Endothelial cell of umbilical vein (primary cell): ENCODE measurements at regions not wholly inside any gene's neighbourhood (a gene's known extent, or its start where the extent isn't known, plus 50 kb on each side); places are given as distances from the start of the nearest gene placed in this dataset.

Experiments used
- BruUV-seq: library from RNA; stranded (reverse); fragments of 400-500 nt; replicated peaks from 2 replicates; lab custom pipeline; 2021; lab: Mats Ljungman, UMichigan
- CTCF ChIA-PET: fragments of 300-600, 350-600 bp; sonication (Branson Sonifier 250); formaldehyde crosslinking; loops from one replicate; lab custom pipeline; 2021; ENCODE audit warnings: antibody characterized with exemption, inconsistent platforms; lab: Charles Lee
- POLR2A ChIA-PET: fragments of 300-600, 350-600 bp; sonication (Branson Sonifier 250); formaldehyde crosslinking; loops from one replicate; lab custom pipeline; 2021; ENCODE audit warnings: antibody characterized with exemption, inconsistent platforms; lab: Charles Lee
- DNase-seq: peaks from one replicate; pipeline ENCODE4 v3.0.0-alpha.2; 2011; ENCODE audit warnings: low read depth, low spot score
- FAIRE-seq: peaks from 2 replicates; lab custom pipeline; 2011; peaks lifted over from hg19 to GRCh38; lab: Jason Lieb, UNC
- H2AFZ ChIP-seq: 2 replicates; pipeline ENCODE4 v1.6.0; 2012; ENCODE audit warnings: low read depth, low read length, control low read depth, inconsistent platforms
- H3K27ac ChIP-seq: 2 replicates; pipeline ENCODE4 v1.5.1; 2011; ENCODE audit warnings: low read depth, mild to moderate bottlenecking, control low read depth, low read length, moderate library complexity; ENCODE audit not compliant: insufficient read depth
- H3K27me3 ChIP-seq, 2 experiments: 2 replicates each; pipeline versions ENCODE4 v1.6.0 to v1.6.1; 2011; ENCODE audit warnings: low read length in 2 of 2, mixed read lengths in 1 of 2; ENCODE audit not compliant: control insufficient read depth in 2 of 2, insufficient read depth in 2 of 2
- H3K36me3 ChIP-seq, 2 experiments: 2 replicates in 1 of 2; 3 replicates in 1 of 2; pipeline ENCODE4 v1.5.1; 2011; ENCODE audit warnings: low read length in 2 of 2, mild to moderate bottlenecking in 1 of 2, moderate library complexity in 1 of 2; ENCODE audit not compliant: control insufficient read depth in 2 of 2, insufficient read depth in 2 of 2; ENCODE audit errors: extremely low read depth in 1 of 2
- H3K4me1 ChIP-seq: 3 replicates; pipeline ENCODE4 v1.5.1; 2011; ENCODE audit warnings: mild to moderate bottlenecking, low read length; ENCODE audit not compliant: control insufficient read depth, insufficient read depth; ENCODE audit errors: extremely low read depth
- H3K4me2 ChIP-seq: 2 replicates; pipeline ENCODE4 v1.6.1; 2011; ENCODE audit warnings: low read length, control low read depth, mixed read lengths; ENCODE audit not compliant: insufficient read depth
- H3K4me3 ChIP-seq, 3 experiments: fragments of 200-600 bp in 1 of 3; sonication (generic), shearing (Covaris generic) in 1 of 3; replicated peaks in 1 of 3; 2 replicates each; pipeline ENCODE4 v1.5.1; 2011 to 2016; ENCODE audit warnings: control low read depth in 3 of 3, low read length in 3 of 3, mild to moderate bottlenecking in 2 of 3, inconsistent platforms in 1 of 3, low read depth in 1 of 3, moderate library complexity in 1 of 3; ENCODE audit not compliant: insufficient read depth in 1 of 3
- H3K79me2 ChIP-seq: 2 replicates; pipeline ENCODE4 v1.6.0; 2012; ENCODE audit warnings: low read length, inconsistent platforms; ENCODE audit not compliant: control insufficient read depth, insufficient read depth
- H3K9ac ChIP-seq: replicated peaks from 2 replicates; pipeline ENCODE3; 2011; ENCODE audit warnings: low read length, control low read depth; ENCODE audit not compliant: insufficient read depth; ENCODE audit errors: extremely low read depth
- H3K9me1 ChIP-seq: replicated peaks from 3 replicates; pipeline ENCODE4 v1.6.0; 2011; ENCODE audit warnings: mild to moderate bottlenecking, low read length; ENCODE audit not compliant: control insufficient read depth, insufficient read depth; ENCODE audit errors: extremely low read depth
- H3K9me3 ChIP-seq: replicated peaks from 2 replicates; pipeline ENCODE4 v1.5.1; 2012; ENCODE audit warnings: low read length, inconsistent platforms; ENCODE audit not compliant: control insufficient read depth, insufficient read depth
- H4K20me1 ChIP-seq: replicated peaks from 2 replicates; pipeline ENCODE3; 2011; ENCODE audit warnings: mild to moderate bottlenecking, low read length; ENCODE audit not compliant: control insufficient read depth, insufficient read depth; ENCODE audit errors: extremely low read depth
- EZH2 ChIP-seq: IDR thresholded peaks from 2 replicates; pipeline ENCODE4 v1.6.1; 2012; ENCODE audit warnings: borderline replicate concordance, low read depth, mild to moderate bottlenecking, moderate library complexity, low read length, inconsistent platforms; ENCODE audit not compliant: severe bottlenecking
- FOS ChIP-seq: IDR thresholded peaks from 2 replicates; pipeline ENCODE4 v1.6.1; 2011; ENCODE audit warnings: mild to moderate bottlenecking, low read length, moderate library complexity, borderline replicate concordance; ENCODE audit not compliant: insufficient read depth
- GATA2 ChIP-seq: IDR thresholded peaks from 2 replicates; pipeline ENCODE4 v1.7.0; 2011; ENCODE audit warnings: low read depth, mild to moderate bottlenecking, moderate library complexity, mixed read lengths, low read length; ENCODE audit not compliant: insufficient read length, insufficient read depth
- JUN ChIP-seq: IDR thresholded peaks from 2 replicates; pipeline ENCODE4 v1.6.1; 2011; ENCODE audit warnings: borderline replicate concordance, low read depth; ENCODE audit not compliant: insufficient read length, insufficient read depth
- MYC ChIP-seq: IDR thresholded peaks from one replicate; pipeline ENCODE4 v1.6.1; 2011; ENCODE audit warnings: mild to moderate bottlenecking, low read depth, low read length
- POLR2A ChIP-seq: IDR thresholded peaks from 2 replicates; pipeline ENCODE4 v1.6.1; 2012; ENCODE audit warnings: low read depth, mild to moderate bottlenecking, control low read depth, low read length
- POLR2AphosphoS5 ChIP-seq: IDR thresholded peaks from 2 replicates; pipeline ENCODE4 v1.6.1; 2012; ENCODE audit warnings: low read depth, mild to moderate bottlenecking, control low read depth, low read length, moderate library complexity; ENCODE audit not compliant: insufficient read depth
- dilution Hi-C: fragments of 300-500 bp; cut with MboI; formaldehyde crosslinking; loops from one replicate; pipeline ENCODE4 v1.15.0; 2019; ENCODE audit warnings: low sequenced_read_pairs; ENCODE audit not compliant: extremely low pct_ligation_motif_present
- intact Hi-C: fragments of 100-400 bp; cut with micrococcal nuclease; formaldehyde crosslinking; loops from one replicate; pipeline ENCODE4 v1.10.0; 2022
- TF ChIP-seq, protein P1 (sequence below): IDR thresholded peaks from 2 replicates; pipeline ENCODE4 v1.6.1; 2011; ENCODE audit not compliant: insufficient read depth, insufficient read length
- TF ChIP-seq, protein P2 (sequence below), 2 donors: IDR thresholded peaks; 1 replicate in 1 of 2; 2 replicates in 1 of 2; pipeline ENCODE4 v1.5.1; 2011; ENCODE audit warnings: low read length in 2 of 2, mild to moderate bottlenecking in 2 of 2, moderate library complexity in 2 of 2, control low read depth in 1 of 2, inconsistent platforms in 1 of 2, low read depth in 1 of 2; ENCODE audit not compliant: insufficient read depth in 1 of 2; ENCODE audit errors: extremely low read depth in 1 of 2

DNA sequence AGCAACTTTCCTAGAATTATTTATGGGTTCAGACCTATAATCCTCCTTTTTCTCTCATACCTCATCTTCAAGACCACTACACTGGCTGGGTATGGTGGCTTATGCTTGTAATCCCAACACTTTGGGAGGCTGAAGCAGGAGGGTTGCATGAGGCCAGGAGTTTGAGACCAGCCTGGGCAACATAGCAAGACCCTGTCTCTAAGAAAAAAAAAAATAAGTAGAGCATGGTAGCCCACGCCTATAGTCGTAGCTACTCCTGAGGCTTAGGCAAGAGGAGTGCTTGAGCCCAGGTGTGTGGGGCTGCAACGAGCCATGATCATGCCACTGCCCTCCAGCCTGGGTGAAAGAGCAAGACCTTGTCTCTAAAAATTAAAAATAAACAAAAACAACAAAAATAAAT, 832.4 kb downstream of the PCDH18 start:
- no peak overlapping the region for H3K4me2 ChIP-seq
- no peak overlapping the region for H3K27ac ChIP-seq
- FAIRE-seq (no peak), DNase-seq (no peak)
- no peaks in the 10 kb centered on the region for H3K27me3 ChIP-seq
- intact Hi-C loops, result no loop called here
- no peak overlapping the region for H3K4me3 ChIP-seq
- dilution Hi-C loops, result no loop called here
- CTCF ChIA-PET, result no interaction called here
- TF ChIP-seq POLR2AphosphoS5 (no peak), GATA2 (no peak), POLR2A (no peak), MYC (no peak)
- POLR2A ChIA-PET, result no interaction called here
- no TSS peak for BruUV-seq
- no peaks in the 10 kb centered on the region for H3K9me1 ChIP-seq
- H4K20me1 ChIP-seq, result no peaks in the 10 kb centered on the region
- H3K9me3 ChIP-seq, result no peaks in the 10 kb centered on the region
- no peak overlapping the region for H2AFZ ChIP-seq
- H3K4me1 ChIP-seq, result no peaks in the 10 kb centered on the region
- H3K36me3 ChIP-seq, result no peaks in the 10 kb centered on the region
- H3K9ac ChIP-seq, result no peak overlapping the region
- no peaks in the 10 kb centered on the region for H3K79me2 ChIP-seq

DNA sequence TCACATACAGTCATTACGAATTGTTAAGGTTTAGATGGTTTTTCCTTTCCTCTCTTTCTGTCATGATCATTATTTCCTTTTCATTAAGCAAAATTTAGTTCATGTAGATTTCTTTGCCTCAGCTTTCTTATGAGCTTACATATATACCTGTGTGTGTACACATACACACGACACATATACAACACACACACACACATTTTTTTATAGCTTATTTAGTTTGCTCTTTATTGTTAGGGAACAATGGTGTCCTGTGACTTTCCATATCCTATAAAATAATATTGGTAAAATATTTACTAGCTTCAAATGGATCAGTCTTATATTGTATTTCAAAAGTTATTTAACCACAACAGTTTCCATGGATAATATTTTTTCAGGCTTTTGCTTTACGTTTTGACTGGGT, 840.7 kb downstream of the PCDH18 start:
- Histone ChIP-seq H3K9me3 (no peaks in the 10 kb centered on the region), H3K9me1 (no peaks in the 10 kb centered on the region), H3K4me3 (no peak overlapping the region), H3K79me2 (no peaks in the 10 kb centered on the region), H3K4me2 (no peak overlapping the region), H3K27ac (no peak overlapping the region), H4K20me1 (no peaks in the 10 kb centered on the region), H3K27me3 (no peaks in the 10 kb centered on the region), H3K36me3 (no peaks in the 10 kb centered on the region), H3K9ac (no peak overlapping the region), H3K4me1 (peaks cover 2% of the 10 kb centered on the region), H2AFZ (no peak overlapping the region)
- no peak for DNase-seq
- POLR2A ChIA-PET, result no interaction called here
- no peak for FAIRE-seq
- TF ChIP-seq POLR2AphosphoS5, result no peak
- no peak for TF ChIP-seq JUN
- no peak for TF ChIP-seq MYC
- no peak for TF ChIP-seq GATA2
- TF ChIP-seq, protein P1, sequence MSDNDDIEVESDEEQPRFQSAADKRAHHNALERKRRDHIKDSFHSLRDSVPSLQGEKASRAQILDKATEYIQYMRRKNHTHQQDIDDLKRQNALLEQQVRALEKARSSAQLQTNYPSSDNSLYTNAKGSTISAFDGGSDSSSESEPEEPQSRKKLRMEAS, result no peak
- TF ChIP-seq, protein P2, sequence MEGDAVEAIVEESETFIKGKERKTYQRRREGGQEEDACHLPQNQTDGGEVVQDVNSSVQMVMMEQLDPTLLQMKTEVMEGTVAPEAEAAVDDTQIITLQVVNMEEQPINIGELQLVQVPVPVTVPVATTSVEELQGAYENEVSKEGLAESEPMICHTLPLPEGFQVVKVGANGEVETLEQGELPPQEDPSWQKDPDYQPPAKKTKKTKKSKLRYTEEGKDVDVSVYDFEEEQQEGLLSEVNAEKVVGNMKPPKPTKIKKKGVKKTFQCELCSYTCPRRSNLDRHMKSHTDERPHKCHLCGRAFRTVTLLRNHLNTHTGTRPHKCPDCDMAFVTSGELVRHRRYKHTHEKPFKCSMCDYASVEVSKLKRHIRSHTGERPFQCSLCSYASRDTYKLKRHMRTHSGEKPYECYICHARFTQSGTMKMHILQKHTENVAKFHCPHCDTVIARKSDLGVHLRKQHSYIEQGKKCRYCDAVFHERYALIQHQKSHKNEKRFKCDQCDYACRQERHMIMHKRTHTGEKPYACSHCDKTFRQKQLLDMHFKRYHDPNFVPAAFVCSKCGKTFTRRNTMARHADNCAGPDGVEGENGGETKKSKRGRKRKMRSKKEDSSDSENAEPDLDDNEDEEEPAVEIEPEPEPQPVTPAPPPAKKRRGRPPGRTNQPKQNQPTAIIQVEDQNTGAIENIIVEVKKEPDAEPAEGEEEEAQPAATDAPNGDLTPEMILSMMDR (IDR thresholded peaks at IDR 0.05; ENCODE audit: extremely low read depth in 1 of 2, insufficient read depth in 1 of 2, low read depth in 1 of 2, low read length in 2 of 2), result no peak
- no peak for TF ChIP-seq FOS
- TF ChIP-seq POLR2A, result no peak
- TF ChIP-seq EZH2, result no peak
- CTCF ChIA-PET, result interaction anchor here (1.4 kb wide), 2 partner anchors 13 to 22 kb away, joined by 5 read pairs; no protein-coding TSS in a partner anchor
- intact Hi-C loops, result no loop called here
- BruUV-seq, result no TSS peak
- dilution Hi-C loops, result no loop called here
